Umbilical cord (tissue), 1 donor: ENCODE measurements at regions not wholly inside any gene's neighbourhood (a gene's known extent, or its start where the extent isn't known, plus 50 kb on each side); places are given as distances from the start of the nearest gene placed in this dataset.

Experiments used
- DNase-seq: peaks from one replicate; pipeline ENCODE4 v3.0.0-alpha.2; 2015; ENCODE audit warnings: low spot score

DNA sequence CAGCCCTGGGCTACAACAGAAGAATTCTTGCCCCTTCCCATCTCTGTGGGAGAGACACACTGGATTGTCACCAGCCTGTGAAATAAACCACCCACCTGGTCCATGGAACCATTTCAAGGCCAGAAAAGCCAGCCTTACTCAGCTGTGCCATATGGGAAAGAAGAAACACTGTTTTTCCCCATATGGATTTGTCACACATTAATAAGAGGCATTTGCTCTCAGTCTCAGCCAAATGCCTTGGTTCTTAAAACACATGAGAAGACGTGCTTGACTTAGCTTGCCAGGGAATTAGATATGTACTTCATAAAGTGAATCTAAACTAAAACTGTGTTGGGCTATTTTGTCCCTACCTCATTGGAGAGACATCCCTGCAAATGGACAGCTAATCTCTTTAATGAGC, 308.6 kb upstream of the TNP1 start:
- DNase-seq = peak; percentile 77

DNA sequence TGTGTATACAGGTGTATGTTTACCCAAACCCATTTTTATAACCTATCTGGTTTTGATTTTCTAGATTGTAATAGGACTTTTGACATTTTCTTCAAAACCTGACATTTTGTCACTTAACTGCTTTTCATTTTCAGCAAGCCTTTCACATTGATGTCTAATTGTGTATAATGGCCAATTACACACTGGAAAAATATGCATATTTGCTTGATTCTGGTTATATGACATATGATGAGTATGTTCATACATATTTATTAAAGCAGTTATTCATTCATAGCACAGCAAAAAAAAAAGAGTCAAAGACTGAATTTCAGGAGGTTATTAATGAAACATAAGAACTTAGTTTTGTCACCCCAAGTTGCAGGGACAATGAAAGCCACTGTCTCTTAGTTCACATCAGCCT, 307.7 kb upstream of the TNP1 start:
- DNase-seq = no peak

DNA sequence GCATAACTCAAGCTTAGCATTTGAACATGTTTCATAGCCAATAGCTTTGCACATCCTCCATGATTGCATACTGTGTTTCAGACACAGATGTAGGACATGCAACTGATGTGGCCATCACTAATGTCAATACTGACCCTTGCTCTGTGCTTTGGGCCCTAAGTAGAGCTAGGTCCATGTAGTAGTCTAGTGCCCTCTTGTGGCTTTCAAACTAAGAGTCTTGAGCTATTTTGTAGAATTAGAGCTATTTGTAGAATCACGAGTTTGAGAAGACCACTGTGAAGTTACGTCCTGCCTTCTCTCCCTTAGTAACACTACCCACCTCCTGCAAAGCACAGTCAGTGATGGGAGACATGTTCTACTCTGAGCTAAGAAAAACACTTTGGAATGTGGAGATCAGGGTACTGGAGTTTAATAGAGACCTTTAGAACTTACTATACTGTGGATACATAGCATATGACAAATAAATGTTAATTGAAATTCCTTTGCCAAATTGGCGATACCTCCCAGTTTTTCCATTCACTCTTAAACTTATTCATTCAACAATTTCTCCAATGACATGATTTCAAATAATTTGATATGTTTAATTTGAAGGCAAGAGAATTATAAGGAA, 306.5 kb upstream of the TNP1 start:
- peak; percentile 57 for DNase-seq

DNA sequence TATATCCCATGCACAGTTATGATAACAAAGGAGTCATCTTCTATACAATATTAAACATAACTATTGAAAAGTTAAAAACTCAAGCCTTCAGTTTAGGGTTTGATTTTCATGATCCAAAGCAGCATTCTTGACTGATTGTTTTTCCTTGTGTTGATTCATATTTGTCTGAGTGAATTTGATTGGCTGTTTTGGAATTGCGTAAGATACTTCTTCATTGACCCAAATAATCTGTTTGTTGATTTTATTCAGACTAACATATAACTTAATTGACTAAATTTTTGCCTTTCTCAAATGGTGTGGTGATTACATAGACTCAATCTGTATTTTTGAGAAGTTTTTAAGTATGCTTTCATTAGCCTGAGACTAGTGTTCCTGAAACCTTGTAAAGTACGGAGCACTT, 305.7 kb upstream of the TNP1 start:
- DNase-seq = no peak

DNA sequence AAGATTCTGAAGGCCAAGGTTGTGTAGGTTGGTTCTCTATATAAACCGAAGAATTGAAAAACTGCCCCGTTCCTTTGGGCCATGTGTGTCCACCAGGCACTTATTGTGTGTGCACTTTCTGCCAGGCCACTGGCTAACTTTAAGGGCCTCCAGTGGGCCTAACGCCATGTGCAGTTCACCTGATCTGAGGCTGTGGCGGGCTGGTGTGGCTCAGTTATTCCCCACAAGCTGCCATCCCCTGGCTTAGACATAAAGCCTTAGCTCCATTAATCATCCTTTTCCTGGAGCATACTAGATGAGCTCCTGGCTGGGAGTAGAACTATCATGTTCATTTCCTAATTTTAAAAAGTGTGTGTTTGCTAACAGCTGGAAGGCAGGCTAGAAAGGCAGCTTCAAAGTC, 304.1 kb upstream of the TNP1 start:
- DNase-seq = peak; percentile 44

DNA sequence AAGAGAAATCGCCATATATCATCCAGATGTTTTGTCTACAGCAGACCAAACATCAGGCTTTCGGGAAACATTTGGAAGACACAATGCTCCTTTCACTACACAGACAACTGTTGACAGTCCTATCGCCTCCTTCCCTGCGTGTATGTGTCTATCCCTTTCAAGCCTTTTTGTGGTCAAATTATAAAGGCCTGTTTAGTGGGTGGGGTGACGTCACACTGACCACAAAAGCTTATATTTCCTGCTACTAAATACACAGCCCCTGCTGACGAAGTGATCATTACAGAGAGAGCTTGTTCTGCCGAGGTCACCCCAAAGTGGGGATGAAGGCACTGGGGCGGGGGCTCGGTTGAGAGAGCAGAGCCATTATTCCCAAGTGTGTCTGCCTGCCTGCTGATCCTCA, 302.7 kb upstream of the TNP1 start:
- no peak for DNase-seq

DNA sequence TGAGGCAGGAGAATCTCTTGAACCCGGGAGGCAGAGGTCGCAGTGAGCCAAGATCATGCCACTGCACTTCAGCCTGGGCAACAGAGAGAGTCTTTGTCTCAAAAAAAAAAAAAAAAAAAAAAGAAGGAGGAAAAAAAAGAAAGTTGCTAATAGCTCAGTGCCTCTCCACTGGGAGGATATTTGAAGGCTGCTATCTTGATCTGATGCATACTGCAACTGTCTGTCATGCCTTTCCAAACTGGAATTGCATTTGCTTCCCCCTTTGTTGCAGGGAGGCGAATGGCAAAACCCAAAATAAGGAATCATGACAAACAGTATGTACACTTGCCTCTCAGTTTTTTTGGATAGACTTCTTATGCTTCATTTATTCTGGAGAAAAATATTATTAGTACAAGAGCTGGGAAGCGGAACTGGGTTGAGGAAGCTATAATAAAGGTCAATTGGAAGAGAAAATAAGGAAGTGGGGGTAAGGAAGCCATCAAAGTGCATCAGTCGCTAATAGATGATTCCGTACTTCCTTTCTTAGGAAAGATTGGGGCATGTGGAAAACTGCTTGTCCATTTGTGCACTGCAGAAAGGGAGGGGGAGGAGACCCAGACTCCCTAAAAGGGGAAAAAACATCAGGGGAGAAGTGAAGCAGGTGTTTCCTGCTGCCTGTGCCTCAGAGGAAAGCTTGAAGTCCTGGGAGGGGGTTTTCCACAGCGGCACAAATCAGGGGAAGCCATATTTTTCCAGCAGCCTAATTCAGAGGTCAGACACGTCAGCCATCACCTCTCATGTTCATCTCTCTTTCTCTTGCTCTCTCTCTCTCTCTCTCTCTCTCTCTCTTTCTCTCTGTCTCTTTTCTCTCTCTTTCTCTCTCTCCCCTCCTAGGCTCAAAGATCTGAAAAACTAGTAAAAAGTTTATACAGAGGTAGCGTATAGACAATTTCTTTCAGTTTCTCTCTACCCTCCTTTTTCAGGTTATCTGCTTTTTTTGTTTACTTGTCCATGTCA, 301.4 kb upstream of the TNP1 start:
- DNase-seq = no peak

DNA sequence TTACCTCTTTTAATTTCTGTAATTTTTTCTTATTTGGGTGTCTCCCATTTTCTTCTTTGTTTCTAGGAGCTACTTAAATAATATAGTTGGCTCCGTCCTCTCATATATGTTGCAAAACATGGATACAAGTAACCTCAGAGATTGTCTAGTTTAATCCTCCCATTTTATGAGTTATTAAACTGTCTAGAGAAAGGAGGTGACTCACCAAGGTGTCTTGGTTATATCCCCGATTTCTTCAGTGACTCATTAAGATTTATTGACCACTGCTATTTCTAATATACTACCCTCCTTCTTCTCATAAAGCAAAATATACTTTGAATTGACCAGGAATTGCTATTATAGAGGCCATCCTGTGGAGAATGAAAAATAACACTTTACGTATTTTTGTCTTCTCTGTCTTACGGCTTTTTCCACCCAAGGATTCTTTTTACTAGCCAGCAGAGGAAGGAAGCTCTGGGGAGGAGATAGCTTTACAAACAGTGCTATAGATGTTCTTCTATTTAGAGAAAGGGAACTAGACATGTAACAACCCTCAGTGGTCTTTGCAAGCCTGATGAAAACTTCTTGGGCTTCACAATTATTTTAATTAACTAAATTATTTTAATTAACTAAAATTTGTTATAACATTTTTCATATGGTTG, 300.4 kb upstream of the TNP1 start:
- no peak for DNase-seq

DNA sequence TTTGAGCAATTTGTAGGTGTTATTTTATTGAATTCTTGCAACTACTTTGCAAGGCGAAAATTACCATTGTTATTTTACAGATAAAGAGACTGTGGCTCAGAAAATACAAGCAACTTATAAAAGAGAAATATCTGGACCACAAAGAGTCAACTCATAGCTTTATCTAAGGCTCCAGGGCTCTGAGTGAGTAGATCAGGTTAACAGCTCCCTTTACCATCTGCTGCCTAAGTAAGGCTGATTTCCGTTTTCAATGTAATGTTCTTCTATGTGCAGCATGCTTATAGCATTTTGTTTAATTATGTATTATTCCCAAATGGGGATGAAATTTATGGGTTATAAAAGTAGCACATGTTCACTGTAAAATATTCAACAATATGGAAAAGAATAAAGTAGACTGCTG, 299.1 kb upstream of the TNP1 start:
- DNase-seq = no peak

DNA sequence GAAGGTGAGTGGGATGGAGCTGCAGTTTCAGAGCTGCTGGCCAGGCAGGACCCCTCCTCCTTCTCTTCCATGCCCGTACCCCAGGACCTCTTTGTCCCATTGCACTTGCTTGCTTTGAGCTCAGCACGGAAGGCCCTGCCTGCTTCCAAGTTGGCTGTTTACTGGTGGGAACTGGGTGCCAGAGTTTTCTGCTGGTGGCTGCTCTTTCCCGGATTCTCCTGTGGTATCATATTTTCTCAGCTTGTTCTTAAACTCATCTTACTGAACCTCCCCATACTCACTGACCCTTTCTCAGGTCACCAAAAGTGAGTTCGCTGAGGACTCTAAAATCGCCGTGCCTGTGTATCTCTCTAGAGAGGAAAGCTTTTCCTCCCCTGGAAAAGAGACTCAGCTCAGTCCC, 297.7 kb upstream of the TNP1 start:
- no peak for DNase-seq

DNA sequence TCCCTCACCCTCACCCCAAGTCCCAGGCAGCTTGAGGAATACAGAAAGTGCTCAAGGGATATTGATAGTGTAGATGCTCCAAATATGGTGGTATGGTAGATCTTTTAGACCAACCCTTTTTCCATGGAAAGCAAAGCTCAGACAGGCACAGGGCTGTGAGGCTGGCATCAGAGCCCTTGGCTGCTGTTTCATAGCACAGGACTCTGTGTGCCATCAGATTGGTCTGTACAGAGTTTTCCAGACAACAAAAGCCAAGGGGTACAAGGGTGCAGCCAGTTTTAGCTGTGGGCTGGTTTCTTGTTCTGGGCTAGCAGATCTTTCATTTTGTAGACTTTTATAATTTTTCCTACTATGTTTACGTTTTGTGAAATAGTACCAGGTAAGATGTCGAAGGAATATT, 296.9 kb upstream of the TNP1 start:
- DNase-seq = no peak

DNA sequence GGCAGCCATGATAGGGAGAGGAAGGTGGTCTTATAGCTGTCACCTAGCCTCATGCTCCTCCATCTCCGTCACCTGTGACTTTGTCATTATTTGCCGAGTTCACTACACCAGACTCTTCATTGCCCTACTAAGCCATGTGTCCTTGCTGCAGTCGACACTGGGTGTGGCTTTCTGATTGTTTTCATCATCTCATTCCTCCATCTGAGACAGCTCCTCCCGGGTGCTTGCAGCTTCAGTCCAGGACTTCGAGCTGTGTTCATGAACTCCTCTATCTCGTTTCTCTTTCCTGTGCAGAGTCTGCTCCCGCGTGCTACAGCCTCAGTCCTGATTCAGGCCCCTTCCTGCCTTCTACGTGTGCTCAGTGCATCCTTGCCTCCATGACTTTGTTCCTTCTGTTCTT, 295.1 kb upstream of the TNP1 start:
- DNase-seq = no peak

DNA sequence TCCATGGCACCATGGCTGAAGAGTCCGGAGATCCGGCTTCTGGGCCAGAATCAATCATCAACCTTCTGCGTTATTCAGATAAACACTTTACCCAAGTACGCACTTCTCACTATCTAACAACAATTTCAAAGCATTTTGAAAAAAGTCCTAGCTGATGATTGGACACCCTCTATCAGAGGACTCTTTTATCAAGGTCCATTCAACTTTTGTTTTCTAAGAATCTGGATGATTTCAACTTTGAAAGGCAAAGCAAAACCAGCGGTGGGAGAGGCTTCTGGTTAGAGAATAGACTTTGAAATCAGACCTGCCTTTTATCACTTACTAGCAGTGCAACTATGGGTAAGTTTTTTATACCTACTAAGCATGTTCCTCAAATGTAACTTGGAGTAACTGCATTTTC, 293.6 kb upstream of the TNP1 start:
- no peak for DNase-seq

DNA sequence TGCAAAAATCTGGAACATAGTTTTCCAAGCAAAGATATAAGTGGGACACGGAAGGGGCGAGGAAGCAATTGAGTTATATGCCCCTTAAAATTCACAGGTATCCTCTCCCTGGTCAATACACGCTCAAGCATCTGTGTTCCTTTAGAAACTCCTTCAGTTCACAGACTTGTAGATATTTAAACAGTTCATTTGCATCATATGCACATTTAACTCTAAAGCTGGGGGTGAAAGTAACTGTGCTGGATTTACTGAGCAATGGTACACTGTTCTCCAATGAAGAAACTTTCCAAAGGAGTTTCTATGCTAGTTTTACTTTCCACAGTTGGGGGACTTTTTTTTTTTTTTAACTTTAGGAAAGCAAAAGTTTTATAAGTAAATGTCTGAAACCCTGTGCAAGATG, 293.0 kb upstream of the TNP1 start:
- no peak for DNase-seq

DNA sequence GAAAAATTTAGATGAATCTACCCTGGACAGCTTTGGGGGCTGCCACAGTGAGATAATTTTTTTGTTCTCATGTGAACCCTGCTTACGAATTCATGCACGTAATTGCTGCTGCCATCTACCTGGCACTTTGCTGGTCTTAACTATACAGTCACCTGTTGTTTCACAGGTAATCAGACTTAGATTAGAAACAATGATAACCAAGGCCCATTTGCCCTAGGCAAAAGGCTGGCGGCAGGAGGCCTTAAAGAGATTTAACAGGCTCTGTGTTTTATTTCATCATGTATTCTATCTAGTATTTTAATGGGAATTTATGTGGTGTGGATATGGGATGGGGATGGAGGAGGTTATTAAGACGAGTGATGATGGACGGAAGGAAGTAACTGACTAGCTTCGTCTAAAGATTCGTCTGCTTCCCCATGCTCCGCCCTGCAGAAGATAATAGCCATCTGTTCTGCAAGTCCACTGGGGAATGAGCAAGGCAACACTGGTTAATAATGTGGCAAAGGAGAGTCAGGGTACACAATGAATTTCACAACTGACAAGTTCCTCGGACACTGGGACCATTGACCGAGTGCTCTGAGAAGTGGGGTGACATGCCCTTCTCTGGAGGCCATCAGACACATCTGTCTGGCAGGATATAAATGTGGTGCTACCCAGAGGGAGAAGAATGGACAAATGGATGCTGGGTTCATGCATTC, 291.8 kb upstream of the TNP1 start:
- no peak for DNase-seq

DNA sequence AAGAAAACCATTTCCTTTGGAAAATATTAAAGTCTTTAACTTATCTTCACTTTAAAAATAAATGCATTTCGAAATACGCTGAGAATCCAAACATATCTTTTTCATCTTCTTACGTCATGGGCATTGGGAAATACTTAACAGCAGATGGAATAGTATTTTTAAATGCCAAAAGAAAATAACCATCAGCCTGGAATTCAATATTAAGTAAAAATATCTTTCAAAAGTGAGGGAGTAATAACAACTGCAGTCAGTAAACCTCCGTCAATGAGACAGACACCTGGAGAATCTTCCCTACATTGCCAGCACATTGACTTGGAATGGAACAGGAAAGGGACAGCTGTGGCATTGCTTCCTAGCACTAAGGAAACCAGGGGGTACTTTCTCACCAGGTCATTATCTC, 290.4 kb upstream of the TNP1 start:
- DNase-seq = peak; percentile 74

DNA sequence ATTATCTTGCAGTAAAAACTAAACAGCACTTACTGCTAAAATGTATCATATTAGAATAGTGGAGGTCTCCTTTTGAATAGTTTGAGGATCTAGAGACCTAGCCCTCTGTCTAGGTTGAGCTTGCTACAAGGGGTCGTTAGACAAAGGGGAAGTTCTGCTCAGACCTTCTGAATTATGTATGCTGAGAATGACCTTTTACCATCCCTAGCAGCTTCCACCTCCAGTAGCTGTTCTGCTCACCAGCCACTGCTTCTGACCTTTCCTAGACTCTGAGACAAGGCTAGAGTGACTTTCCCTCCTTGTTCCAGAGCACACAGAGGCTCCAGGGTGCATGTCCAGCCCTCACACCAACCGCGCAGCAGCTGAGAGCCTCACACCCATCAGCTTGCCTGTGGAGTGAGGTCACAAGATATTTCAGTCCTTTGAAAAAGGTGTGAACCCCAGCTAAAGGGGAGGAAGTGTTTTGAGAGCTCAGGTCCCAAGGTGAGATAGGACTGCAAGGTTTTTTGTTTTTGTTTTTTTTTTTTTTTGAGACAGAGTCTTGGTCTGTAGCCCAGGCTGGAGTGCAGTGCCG, 289.3 kb upstream of the TNP1 start:
- DNase-seq = no peak

DNA sequence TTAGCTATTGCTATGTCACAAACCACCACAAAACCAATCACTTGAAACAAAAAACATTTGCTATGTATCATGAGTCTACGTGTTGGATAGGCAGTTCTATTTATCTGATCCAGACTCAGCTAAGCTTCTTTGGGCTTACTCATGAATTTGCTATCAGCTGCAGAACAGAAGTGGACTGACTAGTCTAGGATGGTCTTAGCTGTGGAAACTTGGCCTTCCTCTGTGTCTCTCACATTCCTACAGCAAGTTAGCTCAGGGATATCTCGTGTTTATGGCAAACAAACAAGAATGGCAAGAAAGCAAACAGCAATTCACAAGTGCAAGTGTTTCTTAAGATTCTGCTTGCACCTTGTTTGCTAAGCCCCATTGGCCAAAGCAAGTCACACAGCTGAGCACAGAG, 288.0 kb upstream of the TNP1 start:
- peak; percentile 82 for DNase-seq

DNA sequence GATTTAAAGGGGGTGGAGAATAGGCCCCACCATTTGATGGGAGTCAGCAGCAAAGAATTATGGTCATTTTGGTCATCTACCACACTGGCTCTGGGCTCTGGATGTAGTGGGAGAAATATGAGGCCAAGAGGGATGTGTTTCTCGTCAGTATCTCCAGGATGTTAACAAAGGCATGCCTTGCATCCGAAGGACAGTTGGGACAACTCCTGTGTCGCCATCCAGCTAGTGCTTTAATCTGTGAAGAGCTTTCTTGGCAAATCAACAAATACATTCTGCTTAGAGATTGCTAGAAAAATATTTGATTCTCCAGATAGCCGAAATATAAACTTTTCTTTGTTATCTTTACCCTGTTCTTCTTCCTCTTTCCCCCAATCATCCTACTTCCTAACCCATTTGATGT, 287.1 kb upstream of the TNP1 start:
- no peak for DNase-seq

DNA sequence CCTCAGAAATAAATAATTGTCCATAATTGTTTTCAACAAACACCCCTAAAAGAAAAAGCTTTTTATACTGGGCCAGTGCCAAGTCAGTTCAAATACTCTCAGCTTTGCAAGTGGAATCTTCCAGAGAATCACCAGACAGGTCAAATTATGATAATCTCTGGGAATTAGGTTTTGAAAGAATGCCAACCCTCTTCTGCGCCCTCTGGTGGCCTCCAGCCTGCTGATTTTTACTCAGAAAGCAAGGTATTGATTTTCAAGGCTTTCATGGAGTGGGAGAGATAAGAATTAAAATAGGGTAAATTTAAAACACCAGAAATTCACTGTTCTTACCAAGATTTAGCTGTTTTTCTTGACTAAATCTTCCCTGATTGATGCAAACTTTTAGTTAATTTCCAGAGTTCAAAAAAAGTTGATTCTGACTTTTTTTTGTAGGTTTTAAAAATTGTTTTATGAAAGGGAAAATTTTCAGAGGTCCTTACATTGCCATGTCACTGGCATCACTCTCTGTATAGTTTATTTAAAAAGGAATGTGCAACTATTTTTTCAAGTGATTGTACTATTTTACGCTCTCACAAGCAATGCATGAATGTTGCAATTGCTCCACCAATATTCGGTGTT, 282.9 kb upstream of the TNP1 start:
- DNase-seq = no peak

DNA sequence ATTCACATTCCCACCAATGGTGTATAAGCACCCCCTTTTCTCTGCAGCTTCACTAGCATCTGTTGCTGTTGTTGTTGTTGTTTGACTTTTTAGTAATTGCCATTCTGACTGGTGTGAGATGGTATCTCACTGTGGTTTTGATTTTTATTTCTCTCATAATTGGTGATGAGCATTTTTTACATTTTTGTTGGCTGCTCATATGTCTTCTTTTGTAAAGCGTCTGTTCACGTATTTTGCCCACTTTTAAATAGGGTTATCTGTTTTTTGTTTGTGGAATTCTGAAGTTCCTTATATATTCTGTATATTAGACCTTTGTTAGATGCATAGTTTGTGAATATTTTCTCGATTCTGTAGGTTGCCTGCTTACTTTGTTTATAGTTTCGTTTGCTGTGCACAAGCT, 278.4 kb upstream of the TNP1 start:
- no peak for DNase-seq
